ENCODE measurements at regions not wholly inside any gene's neighbourhood (a gene's known extent, or its start where the extent isn't known, plus 50 kb on each side); places are given as distances from the start of the nearest gene placed in this dataset.

- Histone ChIP-seq H3K4me2 (replicated peaks; ENCODE audit: extremely low read depth, low read length, poor library complexity, severe bottlenecking) (no peak overlapping the region), H3K9me3 (replicated peaks in 1 of 2; ENCODE audit: control insufficient read depth in 1 of 2, insufficient read depth in 1 of 2, low read length in 2 of 2) (no peaks in the 10 kb centered on the region), H3K36me3 (replicated peaks in 1 of 2; ENCODE audit: control insufficient read depth in 1 of 2, insufficient read depth in 2 of 2, low read length in 2 of 2) (no peaks in the 10 kb centered on the region), H4K20me1 (ENCODE audit: insufficient read depth, low read length) (no peaks in the 10 kb centered on the region), H3K4me3 (replicated peaks in 1 of 3; ENCODE audit: low read depth in 2 of 3, low read length in 3 of 3) (no peak overlapping the region), H2AFZ (ENCODE audit: insufficient read depth, low read depth, low read length, poor library complexity, severe bottlenecking) (no peak overlapping the region), H3K79me2 (ENCODE audit: insufficient read depth, low read length) (no peaks in the 10 kb centered on the region), H3K27ac (ENCODE audit: low read depth in 1 of 2, low read length in 2 of 2) (no peak overlapping the region), H3K4me1 (ENCODE audit: control insufficient read depth in 1 of 2, insufficient read depth in 2 of 2, low read length in 2 of 2) (peaks cover 26 to 28% of the 10 kb centered on the region in 2 donors), H3K27me3 (ENCODE audit: control insufficient read depth in 2 of 2, insufficient read depth in 2 of 2, low read length in 2 of 2) (no peaks in the 10 kb centered on the region), H3K9ac (ENCODE audit: insufficient read depth, low read length, poor library complexity, severe bottlenecking) (no peak overlapping the region)
- no peak overlapping the region for H3K27ac Mint-ChIP-seq
- intact Hi-C loops (cut with micrococcal nuclease), result loop anchor here in 1 of 2 donors (5.0 kb wide), 1 partner anchor 43 kb away; no protein-coding TSS in a partner anchor
- H3K4me3 Mint-ChIP-seq, result no peak overlapping the region
- H3K36me3 Mint-ChIP-seq, result no peaks in the 10 kb centered on the region
- peaks cover 38% of the 10 kb centered on the region for H3K4me1 Mint-ChIP-seq
- WGBS (ENCODE audit: insufficient coverage), result 82% methylated on average over 5 of the region's 6 CpGs
- TF ChIP-seq, protein P1, sequence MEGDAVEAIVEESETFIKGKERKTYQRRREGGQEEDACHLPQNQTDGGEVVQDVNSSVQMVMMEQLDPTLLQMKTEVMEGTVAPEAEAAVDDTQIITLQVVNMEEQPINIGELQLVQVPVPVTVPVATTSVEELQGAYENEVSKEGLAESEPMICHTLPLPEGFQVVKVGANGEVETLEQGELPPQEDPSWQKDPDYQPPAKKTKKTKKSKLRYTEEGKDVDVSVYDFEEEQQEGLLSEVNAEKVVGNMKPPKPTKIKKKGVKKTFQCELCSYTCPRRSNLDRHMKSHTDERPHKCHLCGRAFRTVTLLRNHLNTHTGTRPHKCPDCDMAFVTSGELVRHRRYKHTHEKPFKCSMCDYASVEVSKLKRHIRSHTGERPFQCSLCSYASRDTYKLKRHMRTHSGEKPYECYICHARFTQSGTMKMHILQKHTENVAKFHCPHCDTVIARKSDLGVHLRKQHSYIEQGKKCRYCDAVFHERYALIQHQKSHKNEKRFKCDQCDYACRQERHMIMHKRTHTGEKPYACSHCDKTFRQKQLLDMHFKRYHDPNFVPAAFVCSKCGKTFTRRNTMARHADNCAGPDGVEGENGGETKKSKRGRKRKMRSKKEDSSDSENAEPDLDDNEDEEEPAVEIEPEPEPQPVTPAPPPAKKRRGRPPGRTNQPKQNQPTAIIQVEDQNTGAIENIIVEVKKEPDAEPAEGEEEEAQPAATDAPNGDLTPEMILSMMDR (IDR thresholded peaks at IDR 0.05), result no peak
- peaks cover 0 to 7% (median 2%) of the 10 kb centered on the region in 3 donors for H3K27me3 Mint-ChIP-seq (ENCODE audit: low read depth in 3 of 3)
- DNase-seq, result no peak
- H3K9me3 Mint-ChIP-seq, result peaks cover 0 to 3% (median 0%) of the 10 kb centered on the region in 7 donors
These were observed 272.6 kb upstream of the FMN2 start for GRCh38 chr1:239819096-239819495.

DNA sequence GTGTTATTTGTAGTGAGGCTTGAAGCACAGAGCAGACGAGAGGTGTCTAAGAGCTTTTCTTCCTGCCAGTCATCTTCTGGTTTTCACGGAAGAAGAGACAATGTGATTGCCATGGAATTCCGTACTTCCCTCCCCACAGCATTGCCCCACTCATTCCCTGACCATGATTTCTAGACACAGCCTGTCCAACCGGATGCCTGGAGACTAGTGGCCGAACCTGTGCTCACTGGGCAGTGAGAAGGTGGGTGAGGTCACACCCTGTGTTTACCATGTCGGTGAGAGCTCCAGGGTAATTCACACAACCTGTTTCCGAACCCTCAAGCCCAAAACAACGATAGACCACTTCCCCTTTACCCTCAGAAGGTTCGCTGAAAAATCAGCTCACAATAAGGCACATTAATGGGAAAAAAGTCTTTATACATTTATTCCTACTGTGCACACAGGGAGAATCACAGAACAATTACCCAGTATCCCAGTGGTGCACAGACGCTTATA is 271.9 kb upstream of the FMN2 start:
- no peak overlapping the region for H3K27ac ChIP-seq (ENCODE audit: low read depth in 1 of 2, low read length in 2 of 2)
- H3K4me3 ChIP-seq (replicated peaks in 1 of 3; ENCODE audit: low read depth in 2 of 3, low read length in 3 of 3), result no peak overlapping the region
- intact Hi-C loops (cut with micrococcal nuclease), result loop anchor here in 1 of 2 donors (5.0 kb wide), 1 partner anchor 42 kb away; no protein-coding TSS in a partner anchor
- H2AFZ ChIP-seq (ENCODE audit: insufficient read depth, low read depth, low read length, poor library complexity, severe bottlenecking), result no peak overlapping the region
- no peak for DNase-seq
- no peaks in the 10 kb centered on the region for H3K36me3 ChIP-seq (replicated peaks in 1 of 2; ENCODE audit: control insufficient read depth in 1 of 2, insufficient read depth in 2 of 2, low read length in 2 of 2)
- H3K9ac ChIP-seq (ENCODE audit: insufficient read depth, low read length, poor library complexity, severe bottlenecking), result no peak overlapping the region
- no peak overlapping the region for H3K4me3 Mint-ChIP-seq
- H3K4me1 ChIP-seq (ENCODE audit: control insufficient read depth in 1 of 2, insufficient read depth in 2 of 2, low read length in 2 of 2), result peaks cover 26 to 28% of the 10 kb centered on the region in 2 donors
- no peaks in the 10 kb centered on the region for H3K79me2 ChIP-seq (ENCODE audit: insufficient read depth, low read length)
- peaks cover 0 to 3% (median 0%) of the 10 kb centered on the region in 7 donors for H3K9me3 Mint-ChIP-seq
- peaks cover 34% of the 10 kb centered on the region for H3K4me1 Mint-ChIP-seq
- H3K9me3 ChIP-seq (replicated peaks in 1 of 2; ENCODE audit: control insufficient read depth in 1 of 2, insufficient read depth in 1 of 2, low read length in 2 of 2), result no peaks in the 10 kb centered on the region
- H3K4me2 ChIP-seq (replicated peaks; ENCODE audit: extremely low read depth, low read length, poor library complexity, severe bottlenecking), result no peak overlapping the region
- peaks cover 0 to 7% (median 2%) of the 10 kb centered on the region in 3 donors for H3K27me3 Mint-ChIP-seq (ENCODE audit: low read depth in 3 of 3)
- no peaks in the 10 kb centered on the region for H3K27me3 ChIP-seq (ENCODE audit: control insufficient read depth in 2 of 2, insufficient read depth in 2 of 2, low read length in 2 of 2)
- no peaks in the 10 kb centered on the region for H3K36me3 Mint-ChIP-seq
- whole genome bisulfite sequencing (ENCODE audit: insufficient coverage), result 80% methylated on average over 1 of the region's 10 CpGs
- TF ChIP-seq, protein P1 (IDR thresholded peaks at IDR 0.05), result no peak
- no peak overlapping the region for H3K27ac Mint-ChIP-seq
- no peaks in the 10 kb centered on the region for H4K20me1 ChIP-seq (ENCODE audit: insufficient read depth, low read length)

Data from CD14-positive monocyte (primary cell).